ENCODE measurements at regions not wholly inside any gene's neighbourhood (a gene's known extent, or its start where the extent isn't known, plus 50 kb on each side); places are given as distances from the start of the nearest gene placed in this dataset.

DNA sequence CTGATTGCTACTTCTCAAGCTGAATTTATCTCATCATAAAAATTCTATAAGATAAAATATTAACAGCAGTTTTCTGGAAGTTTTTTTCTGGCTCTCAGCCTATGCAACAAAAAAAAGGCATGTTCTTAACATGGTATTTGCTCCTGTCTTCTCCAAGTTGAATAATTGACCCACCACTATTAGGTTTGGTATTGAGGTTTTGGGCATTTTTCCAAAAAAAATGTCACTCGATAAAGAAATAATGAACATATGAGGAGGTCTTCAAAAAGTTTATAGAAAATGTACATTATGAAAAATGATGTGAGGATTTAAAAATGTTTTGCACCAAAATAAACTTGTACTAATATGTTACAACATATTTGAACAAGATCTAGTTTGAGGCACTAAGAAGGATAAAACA is 808.6 kb upstream of the RAG2 start:
- TF ChIP-seq RAD21 (conservative IDR thresholded peaks at IDR 0.05 in 1 of 2, IDR thresholded peaks at IDR 0.05 in 1 of 2) (no peak), CEBPB (IDR thresholded peaks at IDR 0.05) (no peak), MAFK (IDR thresholded peaks at IDR 0.05; ENCODE audit: partially characterized antibody) (no peak), CBX2 (IDR thresholded peaks at IDR 0.05; ENCODE audit: borderline replicate concordance, low read depth) (no peak), POLR2AphosphoS2 (conservative IDR thresholded peaks at IDR 0.05; ENCODE audit: low read length) (no peak), TP53 (CRISPR knock-in tag; IDR thresholded peaks at IDR 0.05) (no peak), NR3C1 (IDR thresholded peaks at IDR 0.05) (no peak), HDAC2 (IDR thresholded peaks at IDR 0.05) (no peak), POLR2A (IDR thresholded peaks at IDR 0.05; ENCODE audit: low read length) (no peak), ZFP36 (IDR thresholded peaks at IDR 0.05; ENCODE audit: borderline replicate concordance, partially characterized antibody) (no peak)
- TF ChIP-seq, protein P1, sequence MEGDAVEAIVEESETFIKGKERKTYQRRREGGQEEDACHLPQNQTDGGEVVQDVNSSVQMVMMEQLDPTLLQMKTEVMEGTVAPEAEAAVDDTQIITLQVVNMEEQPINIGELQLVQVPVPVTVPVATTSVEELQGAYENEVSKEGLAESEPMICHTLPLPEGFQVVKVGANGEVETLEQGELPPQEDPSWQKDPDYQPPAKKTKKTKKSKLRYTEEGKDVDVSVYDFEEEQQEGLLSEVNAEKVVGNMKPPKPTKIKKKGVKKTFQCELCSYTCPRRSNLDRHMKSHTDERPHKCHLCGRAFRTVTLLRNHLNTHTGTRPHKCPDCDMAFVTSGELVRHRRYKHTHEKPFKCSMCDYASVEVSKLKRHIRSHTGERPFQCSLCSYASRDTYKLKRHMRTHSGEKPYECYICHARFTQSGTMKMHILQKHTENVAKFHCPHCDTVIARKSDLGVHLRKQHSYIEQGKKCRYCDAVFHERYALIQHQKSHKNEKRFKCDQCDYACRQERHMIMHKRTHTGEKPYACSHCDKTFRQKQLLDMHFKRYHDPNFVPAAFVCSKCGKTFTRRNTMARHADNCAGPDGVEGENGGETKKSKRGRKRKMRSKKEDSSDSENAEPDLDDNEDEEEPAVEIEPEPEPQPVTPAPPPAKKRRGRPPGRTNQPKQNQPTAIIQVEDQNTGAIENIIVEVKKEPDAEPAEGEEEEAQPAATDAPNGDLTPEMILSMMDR (IDR thresholded peaks at IDR 0.05) = no peak
